ENCODE measurements at regions not wholly inside any gene's neighbourhood (a gene's known extent, or its start where the extent isn't known, plus 50 kb on each side); places are given as distances from the start of the nearest gene placed in this dataset.

DNA sequence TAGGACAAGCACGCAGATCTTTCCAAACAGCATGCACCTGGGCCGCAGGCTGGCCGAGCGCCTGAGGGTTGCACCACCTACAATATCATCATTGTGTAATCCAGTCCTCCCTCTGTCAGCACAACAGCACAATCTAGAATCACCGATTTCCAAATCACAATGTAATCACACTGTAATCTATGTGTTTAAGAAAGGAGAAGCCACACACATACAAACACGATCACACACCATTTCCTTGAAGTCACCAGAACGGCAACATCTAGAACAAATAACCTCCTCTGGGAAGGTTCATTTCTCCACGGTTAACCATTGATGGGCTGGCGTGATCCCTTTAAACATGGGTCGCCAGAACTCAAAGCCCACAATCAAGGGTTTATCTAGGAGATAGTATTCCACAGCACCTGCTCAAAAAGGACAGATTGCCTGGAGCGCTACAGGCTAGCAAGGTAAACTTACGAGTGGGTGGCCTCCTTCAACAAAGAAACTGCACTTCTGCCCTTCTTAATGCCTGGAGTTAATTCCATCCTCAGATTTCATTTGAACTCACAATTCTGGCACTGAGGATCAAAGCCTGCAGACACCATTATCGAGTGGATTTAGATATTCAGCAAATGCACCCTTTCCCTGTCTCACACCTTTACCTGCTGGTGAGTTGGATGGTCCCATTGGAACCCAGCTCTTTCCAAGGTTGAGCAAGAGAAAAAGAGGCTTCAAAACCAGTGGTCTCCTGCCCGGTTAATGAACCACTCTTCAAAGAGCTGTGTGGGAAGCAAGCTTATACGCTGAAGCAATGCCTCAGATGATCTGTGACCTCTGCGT lies 83.8 kb upstream of the FOXQ1 start:
- TF ChIP-seq POU2F2 (IDR thresholded peaks at IDR 0.05; ENCODE audit: low read depth, low read length): no peak
- no peak for TF ChIP-seq SPI1 (IDR thresholded peaks at IDR 0.05; ENCODE audit: low read depth, low read length)
- no peak for TF ChIP-seq PAX5 (IDR thresholded peaks at IDR 0.05; ENCODE audit: insufficient read depth, low read length, severe bottlenecking)
- TF ChIP-seq POLR2AphosphoS5 (IDR thresholded peaks at IDR 0.05; ENCODE audit: low read depth, low read length): no peak
- no peak for TF ChIP-seq TAF1 (IDR thresholded peaks at IDR 0.05; ENCODE audit: low read depth, low read length)
- no peak for TF ChIP-seq POLR2A (IDR thresholded peaks at IDR 0.05; ENCODE audit: low read depth, low read length)
- no peak for DNase-seq (ENCODE audit: insufficient read length, low spot score)
- no peak for FAIRE-seq

GRCh38 chr6:1227600-1227934 lies 84.3 kb upstream of the FOXQ1 start:
- TF ChIP-seq PAX5 (IDR thresholded peaks at IDR 0.05; ENCODE audit: insufficient read depth, low read length, severe bottlenecking): no peak
- TF ChIP-seq POLR2A (IDR thresholded peaks at IDR 0.05; ENCODE audit: low read depth, low read length): no peak
- TF ChIP-seq POU2F2 (IDR thresholded peaks at IDR 0.05; ENCODE audit: low read depth, low read length): no peak
- TF ChIP-seq TAF1 (IDR thresholded peaks at IDR 0.05; ENCODE audit: low read depth, low read length): no peak
- TF ChIP-seq POLR2AphosphoS5 (IDR thresholded peaks at IDR 0.05; ENCODE audit: low read depth, low read length): no peak
- TF ChIP-seq SPI1 (IDR thresholded peaks at IDR 0.05; ENCODE audit: low read depth, low read length): no peak
- FAIRE-seq (no peak), DNase-seq (ENCODE audit: insufficient read length, low spot score) (no peak)

DNA sequence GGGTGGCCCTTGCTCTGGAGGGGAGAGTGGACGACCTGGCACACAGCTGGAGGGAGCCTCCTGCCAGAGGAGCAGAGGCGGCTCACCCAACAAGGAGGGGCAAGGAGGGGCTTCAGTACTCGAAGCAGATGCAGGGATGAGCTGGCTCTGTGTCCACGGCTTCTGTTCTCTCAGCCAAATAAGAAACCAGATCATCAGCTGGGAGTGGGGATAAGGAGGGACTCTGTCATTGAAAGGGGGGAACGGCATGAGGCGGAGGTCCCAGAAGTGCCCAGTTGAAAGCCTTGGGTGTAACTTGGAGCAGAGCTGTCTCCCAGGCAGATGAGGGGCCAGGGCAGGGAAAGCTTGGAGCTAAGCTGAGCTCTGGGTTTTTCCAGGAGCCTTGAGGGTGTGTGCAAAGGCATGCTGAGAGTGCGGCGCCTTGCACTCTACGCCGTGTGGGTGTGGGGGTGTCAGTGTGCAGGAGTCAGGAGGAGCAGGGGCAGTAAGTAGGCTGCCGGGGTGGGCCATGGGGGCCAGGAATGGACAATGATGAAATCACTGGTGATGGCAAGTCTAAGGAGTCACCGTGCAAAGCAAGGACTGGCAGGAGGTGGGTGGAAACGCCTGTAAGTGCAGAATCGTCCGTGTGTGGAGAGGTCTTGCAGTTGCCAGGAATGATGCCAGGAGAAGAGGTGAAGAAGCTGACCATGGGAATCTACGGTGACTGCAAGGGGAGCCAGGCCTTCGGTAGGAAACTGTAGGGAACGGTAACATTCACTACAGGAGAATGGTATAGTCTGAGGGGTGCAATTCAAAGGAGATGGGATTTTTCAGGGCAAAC lies 85.4 kb upstream of the FOXQ1 start:
- FAIRE-seq: no peak
- DNase-seq (ENCODE audit: insufficient read length, low spot score): no peak
- TF ChIP-seq POLR2AphosphoS5 (IDR thresholded peaks at IDR 0.05; ENCODE audit: low read depth, low read length): no peak
- TF ChIP-seq SPI1 (IDR thresholded peaks at IDR 0.05; ENCODE audit: low read depth, low read length): no peak
- TF ChIP-seq PAX5 (IDR thresholded peaks at IDR 0.05; ENCODE audit: insufficient read depth, low read length, severe bottlenecking): no peak
- no peak for TF ChIP-seq POU2F2 (IDR thresholded peaks at IDR 0.05; ENCODE audit: low read depth, low read length)
- TF ChIP-seq TAF1 (IDR thresholded peaks at IDR 0.05; ENCODE audit: low read depth, low read length): no peak
- no peak for TF ChIP-seq POLR2A (IDR thresholded peaks at IDR 0.05; ENCODE audit: low read depth, low read length)

DNA sequence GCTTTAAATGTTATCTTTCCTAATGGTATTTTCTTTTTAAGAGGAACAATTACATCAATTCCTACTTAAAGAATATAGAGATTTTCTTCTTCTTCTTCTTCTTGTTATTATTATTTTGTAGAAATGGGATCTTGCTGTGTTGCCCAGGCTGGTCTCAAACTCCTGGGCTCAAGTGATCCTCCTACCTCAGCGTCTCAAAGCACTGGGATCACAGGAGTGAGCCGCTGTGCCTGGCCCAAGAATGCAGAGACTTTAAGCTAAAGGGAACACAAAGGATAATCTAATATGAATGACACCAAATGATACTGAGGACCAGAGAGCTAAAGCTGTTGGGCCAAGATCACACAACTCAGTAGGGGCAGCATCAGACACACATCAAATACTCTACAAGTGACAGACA lies 87.4 kb upstream of the FOXQ1 start:
- FAIRE-seq (no peak), DNase-seq (ENCODE audit: insufficient read length, low spot score) (no peak)

GRCh38 chr6:1222728-1223595 lies 88.9 kb upstream of the FOXQ1 start:
- DNase-seq (ENCODE audit: insufficient read length, low spot score): no peak
- no peak for FAIRE-seq
- no peak for TF ChIP-seq POLR2AphosphoS5 (IDR thresholded peaks at IDR 0.05; ENCODE audit: low read depth, low read length)
- TF ChIP-seq SPI1 (IDR thresholded peaks at IDR 0.05; ENCODE audit: low read depth, low read length): no peak
- no peak for TF ChIP-seq POLR2A (IDR thresholded peaks at IDR 0.05; ENCODE audit: low read depth, low read length)
- TF ChIP-seq TAF1 (IDR thresholded peaks at IDR 0.05; ENCODE audit: low read depth, low read length): no peak
- TF ChIP-seq POU2F2 (IDR thresholded peaks at IDR 0.05; ENCODE audit: low read depth, low read length): no peak
- no peak for TF ChIP-seq PAX5 (IDR thresholded peaks at IDR 0.05; ENCODE audit: insufficient read depth, low read length, severe bottlenecking)

More for the DNA sequence above, 87.4 kb upstream of the FOXQ1 start:
- TF ChIP-seq POLR2AphosphoS5 (IDR thresholded peaks at IDR 0.05; ENCODE audit: low read depth, low read length): no peak
- TF ChIP-seq POLR2A (IDR thresholded peaks at IDR 0.05; ENCODE audit: low read depth, low read length): no peak
- no peak for TF ChIP-seq POU2F2 (IDR thresholded peaks at IDR 0.05; ENCODE audit: low read depth, low read length)
- no peak for TF ChIP-seq SPI1 (IDR thresholded peaks at IDR 0.05; ENCODE audit: low read depth, low read length)
- no peak for TF ChIP-seq PAX5 (IDR thresholded peaks at IDR 0.05; ENCODE audit: insufficient read depth, low read length, severe bottlenecking)
- TF ChIP-seq TAF1 (IDR thresholded peaks at IDR 0.05; ENCODE audit: low read depth, low read length): no peak

- FAIRE-seq (no peak), DNase-seq (ENCODE audit: insufficient read length, low spot score) (no peak)
- TF ChIP-seq SPI1 (IDR thresholded peaks at IDR 0.05; ENCODE audit: low read depth, low read length) (no peak), POU2F2 (IDR thresholded peaks at IDR 0.05; ENCODE audit: low read depth, low read length) (no peak)
Measured at GRCh38 chr6:1217396-1217795, 94.5 kb upstream of the FOXQ1 start.

DNA sequence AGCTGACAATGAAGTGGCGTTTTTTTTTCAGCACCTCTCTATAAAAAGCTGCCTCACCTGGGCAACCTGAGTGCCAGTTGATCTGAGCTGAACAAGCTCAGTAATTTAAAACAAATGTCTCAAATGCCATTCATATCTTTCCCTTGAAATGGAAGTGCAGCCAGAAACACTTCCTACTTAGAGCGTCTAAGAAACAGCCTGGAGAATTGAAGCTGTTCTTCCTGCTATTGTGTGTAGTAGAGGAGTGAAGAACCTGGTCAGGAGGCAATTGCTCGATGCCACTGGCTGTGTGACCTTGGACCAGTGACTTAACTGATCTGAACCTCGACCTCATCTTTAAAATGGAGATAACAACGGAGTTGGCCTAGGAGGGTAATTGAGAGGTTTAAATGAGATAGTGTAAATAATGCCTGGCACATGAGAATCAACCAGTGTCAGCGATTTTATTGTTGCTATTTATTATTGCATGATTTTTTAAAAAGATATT lies 95.4 kb upstream of the FOXQ1 start:
- TF ChIP-seq PAX5 (IDR thresholded peaks at IDR 0.05; ENCODE audit: insufficient read depth, low read length, severe bottlenecking) (no peak), POU2F2 (IDR thresholded peaks at IDR 0.05; ENCODE audit: low read depth, low read length) (no peak), SPI1 (IDR thresholded peaks at IDR 0.05; ENCODE audit: low read depth, low read length) (no peak), POLR2AphosphoS5 (IDR thresholded peaks at IDR 0.05; ENCODE audit: low read depth, low read length) (no peak), POLR2A (IDR thresholded peaks at IDR 0.05; ENCODE audit: low read depth, low read length) (no peak), TAF1 (IDR thresholded peaks at IDR 0.05; ENCODE audit: low read depth, low read length) (no peak)
- DNase-seq (ENCODE audit: insufficient read length, low spot score) (no peak), FAIRE-seq (no peak)

GRCh38 chr6:1215884-1216487 lies 95.9 kb upstream of the FOXQ1 start:
- FAIRE-seq: no peak
- no peak for DNase-seq (ENCODE audit: insufficient read length, low spot score)
- no peak for TF ChIP-seq TAF1 (IDR thresholded peaks at IDR 0.05; ENCODE audit: low read depth, low read length)
- TF ChIP-seq SPI1 (IDR thresholded peaks at IDR 0.05; ENCODE audit: low read depth, low read length): no peak
- no peak for TF ChIP-seq PAX5 (IDR thresholded peaks at IDR 0.05; ENCODE audit: insufficient read depth, low read length, severe bottlenecking)
- TF ChIP-seq POU2F2 (IDR thresholded peaks at IDR 0.05; ENCODE audit: low read depth, low read length): no peak
- no peak for TF ChIP-seq POLR2AphosphoS5 (IDR thresholded peaks at IDR 0.05; ENCODE audit: low read depth, low read length)
- TF ChIP-seq POLR2A (IDR thresholded peaks at IDR 0.05; ENCODE audit: low read depth, low read length): no peak
